Type B pancreatic cell (in vitro differentiated cells): ENCODE measurements at regions not wholly inside any gene's neighbourhood (a gene's known extent, or its start where the extent isn't known, plus 50 kb on each side); places are given as distances from the start of the nearest gene placed in this dataset.

ENCODE experiments used
- DNase-seq: peaks from one replicate; pipeline ENCODE4 v3.0.0; 2021; ENCODE audit warnings: mixed read lengths; ENCODE audit not compliant: unreplicated experiment; ENCODE audit errors: extremely low spot score
- H3K27ac Mint-ChIP-seq: 2 replicates; pipeline ENCODE4 v1.8.0; 2021; ENCODE audit warnings: mild to moderate bottlenecking, mixed read lengths
- H3K27me3 Mint-ChIP-seq: 2 replicates; pipeline ENCODE4 v1.8.0; 2021; ENCODE audit warnings: mixed read lengths
- H3K36me3 Mint-ChIP-seq: 2 replicates; pipeline ENCODE4 v1.8.0; 2021; ENCODE audit warnings: mixed read lengths
- H3K4me1 Mint-ChIP-seq: one replicate; pipeline ENCODE4 v1.8.0; 2021; ENCODE audit warnings: mixed read lengths; ENCODE audit not compliant: unreplicated experiment
- H3K4me3 Mint-ChIP-seq: 2 replicates; pipeline ENCODE4 v1.8.0; 2021; ENCODE audit warnings: mild to moderate bottlenecking, mixed read lengths
- H3K9me3 Mint-ChIP-seq: 2 replicates; pipeline ENCODE4 v1.8.0; 2021; ENCODE audit warnings: mixed read lengths
- TF ChIP-seq, protein P1 (sequence below): fragments of 200-600 bp; sonication (generic); conservative IDR thresholded peaks from 2 replicates; pipeline ENCODE4 v1.5.0; 2021; ENCODE audit warnings: antibody characterized with exemption, mild to moderate bottlenecking

GRCh38 chr12:13278249-13278787, 81.8 kb downstream of the EMP1 start:
- no peaks in the 10 kb centered on the region for H3K36me3 Mint-ChIP-seq
- peak overlapping the region; percentile 52 for H3K4me3 Mint-ChIP-seq
- H3K9me3 Mint-ChIP-seq, result no peaks in the 10 kb centered on the region
- H3K27ac Mint-ChIP-seq, result peak overlapping the region; percentile 26
- peak; percentile 90 for DNase-seq
- TF ChIP-seq, protein P1, sequence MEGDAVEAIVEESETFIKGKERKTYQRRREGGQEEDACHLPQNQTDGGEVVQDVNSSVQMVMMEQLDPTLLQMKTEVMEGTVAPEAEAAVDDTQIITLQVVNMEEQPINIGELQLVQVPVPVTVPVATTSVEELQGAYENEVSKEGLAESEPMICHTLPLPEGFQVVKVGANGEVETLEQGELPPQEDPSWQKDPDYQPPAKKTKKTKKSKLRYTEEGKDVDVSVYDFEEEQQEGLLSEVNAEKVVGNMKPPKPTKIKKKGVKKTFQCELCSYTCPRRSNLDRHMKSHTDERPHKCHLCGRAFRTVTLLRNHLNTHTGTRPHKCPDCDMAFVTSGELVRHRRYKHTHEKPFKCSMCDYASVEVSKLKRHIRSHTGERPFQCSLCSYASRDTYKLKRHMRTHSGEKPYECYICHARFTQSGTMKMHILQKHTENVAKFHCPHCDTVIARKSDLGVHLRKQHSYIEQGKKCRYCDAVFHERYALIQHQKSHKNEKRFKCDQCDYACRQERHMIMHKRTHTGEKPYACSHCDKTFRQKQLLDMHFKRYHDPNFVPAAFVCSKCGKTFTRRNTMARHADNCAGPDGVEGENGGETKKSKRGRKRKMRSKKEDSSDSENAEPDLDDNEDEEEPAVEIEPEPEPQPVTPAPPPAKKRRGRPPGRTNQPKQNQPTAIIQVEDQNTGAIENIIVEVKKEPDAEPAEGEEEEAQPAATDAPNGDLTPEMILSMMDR, result peak; percentile 99
- peaks cover 11% of the 10 kb centered on the region for H3K4me1 Mint-ChIP-seq
- peaks cover 32% of the 10 kb centered on the region for H3K27me3 Mint-ChIP-seq

- Mint-ChIP-seq H3K9me3 (no peaks in the 10 kb centered on the region), H3K4me1 (peaks cover 11% of the 10 kb centered on the region), H3K36me3 (no peaks in the 10 kb centered on the region), H3K4me3 (no peak overlapping the region), H3K27me3 (peaks cover 32% of the 10 kb centered on the region), H3K27ac (no peak overlapping the region)
- TF ChIP-seq, protein P1, result no peak
- no peak for DNase-seq
These were observed 80.8 kb downstream of the EMP1 start for GRCh38 chr12:13277293-13277692.

DNA sequence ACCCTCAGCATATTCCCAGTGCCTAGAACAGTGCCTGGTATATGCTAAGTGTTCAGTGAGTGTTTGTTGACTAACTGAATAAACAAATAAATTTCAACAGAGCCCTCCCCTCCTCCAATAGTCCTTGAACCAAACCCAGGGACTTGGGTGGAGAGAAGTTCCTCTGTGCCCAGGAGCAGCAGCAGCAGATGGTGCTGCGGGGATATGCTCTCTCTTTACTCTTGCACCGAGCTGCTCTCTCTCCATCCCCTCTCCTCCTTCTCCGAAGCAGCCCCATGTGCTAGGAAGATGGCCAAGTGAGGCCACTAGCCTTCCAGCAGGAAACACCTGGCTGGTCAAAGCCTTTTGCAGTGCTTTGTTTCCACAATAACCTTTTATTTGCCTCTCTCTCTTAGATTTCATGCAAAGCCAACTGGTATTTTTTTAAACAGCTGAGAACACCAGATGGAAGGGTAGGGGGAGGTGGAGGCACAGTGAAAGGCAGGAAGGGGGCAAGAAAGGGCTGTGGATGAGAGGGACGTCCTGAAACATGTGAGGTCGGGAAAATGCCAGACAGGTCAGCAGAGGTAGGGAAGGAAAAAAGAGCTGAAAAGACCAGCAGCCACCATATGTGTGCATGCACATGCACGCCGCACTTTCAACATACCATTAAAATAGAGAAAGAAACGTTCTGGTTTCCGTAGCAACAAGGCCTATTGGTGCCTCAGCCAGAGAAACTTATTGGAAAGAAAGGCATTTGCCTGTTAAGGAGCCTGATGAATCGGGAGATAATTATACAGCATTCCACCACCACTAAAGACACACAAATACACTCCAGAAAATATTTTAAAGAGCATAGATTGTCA, 78.9 kb downstream of the EMP1 start:
- DNase-seq, result no peak
- H3K4me3 Mint-ChIP-seq, result no peak overlapping the region
- no peak overlapping the region for H3K27ac Mint-ChIP-seq
- H3K4me1 Mint-ChIP-seq, result peaks cover 11% of the 10 kb centered on the region
- no peaks in the 10 kb centered on the region for H3K36me3 Mint-ChIP-seq
- H3K9me3 Mint-ChIP-seq, result no peaks in the 10 kb centered on the region
- peaks cover 41% of the 10 kb centered on the region for H3K27me3 Mint-ChIP-seq
- TF ChIP-seq, protein P1, result no peak

DNA sequence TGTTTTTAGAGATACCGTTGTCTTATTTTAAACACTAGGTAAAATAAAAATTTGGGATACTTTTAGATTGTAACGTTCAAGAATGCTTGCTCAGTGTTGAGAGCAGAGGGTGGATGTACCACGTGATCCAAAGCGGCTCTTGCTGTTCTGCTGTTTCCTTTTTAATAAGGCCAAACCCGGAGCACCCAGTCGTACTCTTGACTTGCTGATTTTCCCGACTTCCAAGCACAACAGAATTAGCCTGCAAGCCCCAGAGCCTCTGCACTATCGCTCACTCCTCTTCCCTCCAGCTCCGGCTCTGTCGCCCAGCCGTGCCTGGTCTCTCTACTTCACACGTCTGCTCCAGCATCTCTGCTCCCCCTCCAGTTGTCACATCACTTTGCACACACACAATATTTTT, 77.3 kb downstream of the EMP1 start:
- Mint-ChIP-seq H3K4me3 (no peak overlapping the region), H3K27me3 (peaks cover 41% of the 10 kb centered on the region), H3K9me3 (no peaks in the 10 kb centered on the region), H3K36me3 (no peaks in the 10 kb centered on the region), H3K4me1 (peaks cover 11% of the 10 kb centered on the region), H3K27ac (no peak overlapping the region)
- no peak for DNase-seq
- TF ChIP-seq, protein P1, result no peak

- no peak overlapping the region for H3K27ac Mint-ChIP-seq
- peaks cover 44% of the 10 kb centered on the region for H3K27me3 Mint-ChIP-seq
- H3K4me1 Mint-ChIP-seq, result peaks cover 9% of the 10 kb centered on the region
- H3K9me3 Mint-ChIP-seq, result no peaks in the 10 kb centered on the region
- TF ChIP-seq, protein P1, result no peak
- H3K4me3 Mint-ChIP-seq, result no peak overlapping the region
- H3K36me3 Mint-ChIP-seq, result no peaks in the 10 kb centered on the region
- no peak for DNase-seq
These were observed 76.6 kb downstream of the EMP1 start for GRCh38 chr12:13273097-13273496.
